Brain microvascular endothelial cell (primary cell): ENCODE measurements at regions not wholly inside any gene's neighbourhood (a gene's known extent, or its start where the extent isn't known, plus 50 kb on each side); places are given as distances from the start of the nearest gene placed in this dataset.

Source experiments
- DNase-seq: peaks from one replicate; pipeline ENCODE4 v3.0.0-alpha.2; 2020
- H3K27ac ChIP-seq: fragments of 250-450 bp; sonication (Bioruptor Pico); 2 replicates; pipeline ENCODE4 v1.5.1; 2020; ENCODE audit warnings: mild to moderate bottlenecking, moderate library complexity
- H3K27me3 ChIP-seq: fragments of 250-450 bp; sonication (Bioruptor Pico); replicated peaks from 2 replicates; pipeline ENCODE4 v1.5.1; 2020; ENCODE audit warnings: mild to moderate bottlenecking
- H3K36me3 ChIP-seq: fragments of 250-450 bp; sonication (Bioruptor Pico); replicated peaks from 2 replicates; pipeline ENCODE4 v1.5.1; 2020; ENCODE audit warnings: mild to moderate bottlenecking
- H3K4me3 ChIP-seq: 2 replicates; pipeline ENCODE4 v1.5.1; 2011; ENCODE audit warnings: low read depth, mild to moderate bottlenecking, control low read depth, low read length, moderate library complexity
- in situ Hi-C: cut with HindIII; loops from 2 replicates; pipeline ENCODE4 v1.10.0; 2017; ENCODE audit warnings: low sequenced_read_pairs, low pct_ligation_motif_present
- TF ChIP-seq, protein P1 (sequence below): IDR thresholded peaks from 2 replicates; pipeline ENCODE4 v1.5.1; 2011; ENCODE audit warnings: low read depth, mild to moderate bottlenecking, moderate library complexity, low read length, control low read depth, inconsistent platforms; ENCODE audit errors: missing control alignments

DNA sequence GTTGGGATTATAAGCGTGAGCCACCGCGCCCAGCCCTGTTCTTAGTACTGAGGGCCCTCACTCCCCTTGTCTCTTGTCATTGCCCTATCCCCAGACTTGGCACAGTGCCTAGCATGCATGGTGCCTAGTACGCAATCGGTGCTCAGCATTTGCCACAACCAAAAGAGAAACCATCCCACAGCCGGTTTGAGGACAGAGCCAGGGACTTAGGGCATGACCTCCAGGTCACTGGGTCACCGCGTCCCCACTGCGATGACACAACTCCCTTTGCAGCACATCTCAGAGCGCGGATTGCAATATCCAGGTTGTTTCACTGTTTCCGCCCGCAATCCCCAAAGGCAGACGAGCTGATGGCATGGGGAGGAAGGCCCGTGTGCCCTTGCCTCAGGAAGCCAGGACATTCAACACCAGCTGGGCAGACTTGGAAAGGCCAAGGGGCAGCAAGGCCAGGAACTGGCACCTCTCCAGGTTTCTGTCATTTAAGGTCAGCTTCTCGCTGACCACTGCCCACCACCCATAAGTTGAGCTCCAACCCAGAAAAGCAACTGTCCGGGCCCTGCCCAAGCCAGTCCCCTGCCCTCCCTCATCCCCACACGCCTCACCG is 274.5 kb downstream of the MRTFB start:
- TF ChIP-seq, protein P1, sequence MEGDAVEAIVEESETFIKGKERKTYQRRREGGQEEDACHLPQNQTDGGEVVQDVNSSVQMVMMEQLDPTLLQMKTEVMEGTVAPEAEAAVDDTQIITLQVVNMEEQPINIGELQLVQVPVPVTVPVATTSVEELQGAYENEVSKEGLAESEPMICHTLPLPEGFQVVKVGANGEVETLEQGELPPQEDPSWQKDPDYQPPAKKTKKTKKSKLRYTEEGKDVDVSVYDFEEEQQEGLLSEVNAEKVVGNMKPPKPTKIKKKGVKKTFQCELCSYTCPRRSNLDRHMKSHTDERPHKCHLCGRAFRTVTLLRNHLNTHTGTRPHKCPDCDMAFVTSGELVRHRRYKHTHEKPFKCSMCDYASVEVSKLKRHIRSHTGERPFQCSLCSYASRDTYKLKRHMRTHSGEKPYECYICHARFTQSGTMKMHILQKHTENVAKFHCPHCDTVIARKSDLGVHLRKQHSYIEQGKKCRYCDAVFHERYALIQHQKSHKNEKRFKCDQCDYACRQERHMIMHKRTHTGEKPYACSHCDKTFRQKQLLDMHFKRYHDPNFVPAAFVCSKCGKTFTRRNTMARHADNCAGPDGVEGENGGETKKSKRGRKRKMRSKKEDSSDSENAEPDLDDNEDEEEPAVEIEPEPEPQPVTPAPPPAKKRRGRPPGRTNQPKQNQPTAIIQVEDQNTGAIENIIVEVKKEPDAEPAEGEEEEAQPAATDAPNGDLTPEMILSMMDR, result no peak
- Histone ChIP-seq H3K4me3 (no peak overlapping the region), H3K27ac (no peak overlapping the region), H3K27me3 (no peaks in the 10 kb centered on the region), H3K36me3 (no peaks in the 10 kb centered on the region)
- in situ Hi-C loops, result no loop called here
- no peak for DNase-seq

DNA sequence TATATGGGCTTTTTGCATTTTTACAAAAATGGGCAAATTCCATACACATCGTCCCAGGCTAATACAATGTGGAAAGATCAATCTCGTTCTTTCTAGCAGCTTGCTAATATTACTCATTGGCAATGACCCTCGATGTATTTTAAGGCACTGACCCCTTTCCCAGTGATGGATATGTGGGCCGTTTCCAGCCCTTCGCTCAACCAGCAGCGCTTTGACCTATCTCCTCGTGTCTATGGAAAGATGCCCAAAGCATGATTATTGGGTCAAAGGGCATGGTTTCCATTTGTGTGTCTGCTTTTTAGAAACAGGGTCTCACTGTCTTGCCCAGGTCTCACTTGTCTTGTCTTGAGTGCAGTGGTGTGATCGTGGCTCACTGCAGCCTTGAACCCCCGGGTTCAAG is 273.8 kb downstream of the MRTFB start:
- TF ChIP-seq, protein P1, result no peak

DNA sequence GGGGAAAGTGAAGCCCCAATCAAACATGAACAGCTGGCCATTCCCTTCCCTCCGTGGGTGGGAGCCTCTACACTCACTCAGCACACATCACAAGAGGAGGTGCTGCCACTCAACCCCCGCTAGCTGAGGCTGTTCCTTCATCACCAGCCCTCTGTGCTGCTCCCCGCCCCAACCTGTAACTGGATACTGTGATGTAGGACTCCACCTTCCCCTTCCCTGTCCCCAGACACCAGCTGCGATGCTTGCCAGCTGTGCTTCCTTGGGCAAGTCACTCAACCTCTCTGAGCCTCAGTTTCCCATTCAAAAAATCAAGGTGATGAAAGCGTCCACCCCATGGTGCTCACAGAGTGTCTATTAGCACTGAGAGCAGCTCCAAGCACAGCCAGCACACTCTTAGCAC is 273.2 kb downstream of the MRTFB start:
- H3K4me3 ChIP-seq, result no peak overlapping the region
- no peak overlapping the region for H3K27ac ChIP-seq
- no peaks in the 10 kb centered on the region for H3K27me3 ChIP-seq
- in situ Hi-C loops, result no loop called here
- DNase-seq, result no peak
- no peaks in the 10 kb centered on the region for H3K36me3 ChIP-seq
- TF ChIP-seq, protein P1, result no peak

More for the DNA sequence above, 273.8 kb downstream of the MRTFB start:
- DNase-seq, result no peak
- Histone ChIP-seq H3K27me3 (no peaks in the 10 kb centered on the region), H3K36me3 (no peaks in the 10 kb centered on the region), H3K4me3 (no peak overlapping the region), H3K27ac (no peak overlapping the region)
- in situ Hi-C loops, result no loop called here

DNA sequence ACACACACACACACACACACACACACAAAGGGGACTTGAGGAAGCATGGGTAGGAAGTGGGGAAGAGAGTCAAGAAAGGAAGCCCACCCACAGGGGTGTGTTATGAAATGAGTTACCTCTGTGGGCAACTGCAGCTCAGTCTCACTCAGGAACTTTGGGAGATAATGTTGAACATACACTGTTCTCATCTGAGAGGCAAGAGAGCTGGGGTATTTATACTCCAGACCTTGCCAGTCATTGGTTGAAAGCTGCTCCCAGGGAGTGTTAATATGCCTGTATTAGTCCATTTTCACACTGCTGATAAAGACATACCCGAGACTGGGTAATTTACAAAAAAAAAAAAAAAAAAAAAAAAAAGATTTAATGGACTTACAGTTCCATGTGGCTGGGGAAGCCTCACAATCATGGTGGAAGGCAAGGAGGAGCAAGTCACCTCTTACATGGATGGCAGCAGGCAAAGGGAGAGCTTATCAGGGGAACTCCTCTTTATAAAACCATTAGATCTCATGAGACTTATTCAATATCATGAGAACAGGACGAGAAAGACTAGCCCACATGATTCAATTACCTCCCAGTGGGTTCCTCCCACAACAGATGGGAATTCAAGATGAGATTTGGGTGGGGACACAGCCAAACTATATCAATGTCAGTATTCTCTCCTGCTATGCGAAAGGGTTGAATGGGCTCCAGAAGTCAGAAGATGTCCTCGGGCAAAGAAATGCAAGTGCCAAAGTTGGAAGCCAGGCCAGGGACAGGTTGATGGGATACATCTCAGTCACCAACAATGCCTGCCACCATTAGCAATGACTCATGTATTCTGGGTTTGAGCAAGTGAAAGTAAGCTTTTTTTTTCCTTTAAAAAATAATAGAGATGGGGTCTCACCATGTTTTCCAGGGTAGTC is 270.5 kb downstream of the MRTFB start:
- Histone ChIP-seq H3K36me3 (no peaks in the 10 kb centered on the region), H3K4me3 (no peak overlapping the region), H3K27ac (no peak overlapping the region), H3K27me3 (no peaks in the 10 kb centered on the region)
- TF ChIP-seq, protein P1, result no peak
- DNase-seq, result no peak
- in situ Hi-C loops, result no loop called here

DNA sequence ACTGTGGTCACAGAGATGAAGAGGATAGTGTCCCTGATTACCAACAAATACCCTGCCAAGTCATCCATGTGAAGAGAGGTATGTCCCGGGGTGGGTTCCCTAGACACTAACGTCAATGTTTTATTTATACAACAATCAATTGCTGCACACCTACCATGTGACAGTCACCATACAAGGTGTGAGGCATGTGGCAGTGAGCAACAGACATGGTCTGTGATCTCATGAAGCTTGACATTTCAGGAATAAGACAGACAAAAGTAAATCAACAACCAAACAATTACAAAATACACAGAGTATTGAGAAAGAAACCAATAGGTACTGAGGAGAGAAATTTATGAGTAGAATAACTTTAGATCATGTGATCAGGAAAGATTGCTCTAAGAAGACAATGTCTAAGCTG is 268.6 kb downstream of the MRTFB start:
- Histone ChIP-seq H3K27ac (no peak overlapping the region), H3K4me3 (no peak overlapping the region), H3K36me3 (no peaks in the 10 kb centered on the region), H3K27me3 (no peaks in the 10 kb centered on the region)
- in situ Hi-C loops, result no loop called here
- TF ChIP-seq, protein P1, result no peak
- no peak for DNase-seq

DNA sequence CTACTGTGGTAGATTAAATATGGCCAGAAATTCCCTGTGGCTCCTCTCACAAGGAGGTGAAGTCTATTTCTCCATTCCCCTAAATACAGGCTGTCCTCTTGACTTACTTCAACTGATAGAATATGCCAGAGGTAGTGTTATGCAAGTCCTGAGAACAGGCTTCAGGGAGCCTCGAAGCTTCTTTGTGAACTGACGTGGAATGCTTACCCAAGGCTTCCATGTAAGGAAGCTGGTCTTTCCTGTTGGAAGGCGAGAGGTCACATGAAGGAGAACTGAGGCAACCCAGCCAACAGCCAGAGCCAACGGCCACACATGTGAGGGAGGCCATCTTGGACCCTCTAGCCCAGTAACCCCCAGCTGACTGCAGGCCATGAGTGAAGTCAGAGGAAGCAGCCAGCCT is 267.9 kb downstream of the MRTFB start:
- DNase-seq, result no peak
- Histone ChIP-seq H3K36me3 (no peaks in the 10 kb centered on the region), H3K27ac (no peak overlapping the region), H3K4me3 (no peak overlapping the region), H3K27me3 (no peaks in the 10 kb centered on the region)
- in situ Hi-C loops, result no loop called here
- TF ChIP-seq, protein P1, result no peak
